GM23248 (cell line): ENCODE measurements at regions not wholly inside any gene's neighbourhood (a gene's known extent, or its start where the extent isn't known, plus 50 kb on each side); places are given as distances from the start of the nearest gene placed in this dataset.

Source experiments
- EZH2 ChIP-seq: fragments of 200-600 bp; sonication (generic); IDR thresholded peaks from 2 replicates; pipeline ENCODE4 v1.6.1; 2018; ENCODE audit warnings: antibody characterized with exemption, mild to moderate bottlenecking; ENCODE audit not compliant: insufficient read depth, poor library complexity, severe bottlenecking
- EZH2phosphoT487 ChIP-seq: fragments of 200-600 bp; sonication (generic); IDR thresholded peaks from 2 replicates; pipeline ENCODE4 v1.6.1; 2018; ENCODE audit warnings: antibody characterized with exemption, moderate library complexity, mild to moderate bottlenecking, low read depth; ENCODE audit not compliant: insufficient read depth

- TF ChIP-seq EZH2 = no peak
- no peak for TF ChIP-seq EZH2phosphoT487
Measured at GRCh38 chr14:28941758-28942157, 175.2 kb downstream of the FOXG1 start.
